ENCODE measurements at regions not wholly inside any gene's neighbourhood (a gene's known extent, or its start where the extent isn't known, plus 50 kb on each side); places are given as distances from the start of the nearest gene placed in this dataset.

- no peaks in the 10 kb centered on the region for H4K20me1 ChIP-seq (ENCODE audit: insufficient read depth, low read length)
- TF ChIP-seq HMGA1 (CRISPR knock-in tag; conservative IDR thresholded peaks at IDR 0.05) (no peak), HMG20B (CRISPR knock-in tag; conservative IDR thresholded peaks at IDR 0.05) (no peak), MZF1 (CRISPR knock-in tag; IDR thresholded peaks at IDR 0.05; ENCODE audit: borderline replicate concordance) (no peak), ZNF136 (CRISPR knock-in tag; IDR thresholded peaks at IDR 0.05; ENCODE audit: low read depth) (no peak), ZNF335 (CRISPR knock-in tag; IDR thresholded peaks at IDR 0.05) (no peak), RXRB (CRISPR knock-in tag; IDR thresholded peaks at IDR 0.05; ENCODE audit: borderline replicate concordance) (no peak), ATF7 (IDR thresholded peaks at IDR 0.05) (no peak), ATF7 (CRISPR knock-in tag; IDR thresholded peaks at IDR 0.05) (no peak), SRY (CRISPR knock-in tag; IDR thresholded peaks at IDR 0.05) (no peak), ZBTB8A (CRISPR knock-in tag; IDR thresholded peaks at IDR 0.05; ENCODE audit: borderline replicate concordance, low read depth) (no peak)
- no peaks in the 10 kb centered on the region for H3K4me1 ChIP-seq (ENCODE audit: insufficient read depth, low read length)
- intact Hi-C loops (cut with micrococcal nuclease; ENCODE audit: unreplicated experiment) = no loop called here
- H3K27ac ChIP-seq (ENCODE audit: extremely low read length, insufficient read depth, low read length) = no peak overlapping the region
- no peak overlapping the region for H3K4me3 ChIP-seq (replicated peaks in 1 of 3; ENCODE audit: insufficient read depth in 1 of 3, low read depth in 2 of 3, low read length in 3 of 3)
- no peak overlapping the region for H3K9ac ChIP-seq (ENCODE audit: insufficient read depth, low read depth, low read length)
- DNase-seq (ENCODE audit: low spot score) = no peak
- in situ Hi-C loops (cut with HindIII; ENCODE audit: extremely low pct_ligation_motif_present, low pct_unique_long_range_greater_than_20kb) = no loop called here
- WGBS (ENCODE audit: low lambda C conversion rate) = 0% methylated on average over 3 of the region's 3 CpGs
- no peaks in the 10 kb centered on the region for H3K27me3 ChIP-seq (ENCODE audit: control insufficient read depth in 1 of 2, insufficient read depth in 2 of 2, low read length in 2 of 2)
- no peaks in the 10 kb centered on the region for H3K36me3 ChIP-seq (replicated peaks in 1 of 2; ENCODE audit: control insufficient read depth in 1 of 2, insufficient read depth in 2 of 2, low read length in 2 of 2)
- FAIRE-seq = no peak
- POLR2A ChIA-PET = no interaction called here
- ATAC-seq = no peak
- H3K79me2 ChIP-seq (ENCODE audit: insufficient read depth, low read length) = no peaks in the 10 kb centered on the region
- no peak overlapping the region for H2AFZ ChIP-seq (ENCODE audit: low read length)
- CTCF ChIA-PET (ENCODE audit: low intra/inter-chr PET ratio, low total read pairs) = no interaction called here
- peaks cover 50% of the 10 kb centered on the region; the same call in 1 of the 2 replicates for H3K9me3 ChIP-seq (ENCODE audit: low read length)
- no peak overlapping the region for H3K4me2 ChIP-seq (ENCODE audit: low read depth, low read length)
- BruUV-seq (replicated peaks) = no TSS peak
Observed at GRCh38 chrX:82342531-82342930, 1140.6 kb downstream of the SH3BGRL start.

- H3K36me3 ChIP-seq (replicated peaks in 1 of 2; ENCODE audit: control insufficient read depth in 1 of 2, insufficient read depth in 2 of 2, low read length in 2 of 2) = no peaks in the 10 kb centered on the region
- no peak overlapping the region for H3K4me3 ChIP-seq (replicated peaks in 1 of 3; ENCODE audit: insufficient read depth in 1 of 3, low read depth in 2 of 3, low read length in 3 of 3)
- WGBS (ENCODE audit: low lambda C conversion rate) = 0% methylated on average over 1 of the region's 5 CpGs
- peaks cover 32% of the 10 kb centered on the region for H3K9me3 ChIP-seq (ENCODE audit: low read length)
- intact Hi-C loops (cut with micrococcal nuclease; ENCODE audit: unreplicated experiment) = no loop called here
- FAIRE-seq (no peak), DNase-seq (ENCODE audit: low spot score) (no peak), ATAC-seq (no peak)
- H3K27me3 ChIP-seq (ENCODE audit: control insufficient read depth in 1 of 2, insufficient read depth in 2 of 2, low read length in 2 of 2) = no peaks in the 10 kb centered on the region
- no peak overlapping the region for H2AFZ ChIP-seq (ENCODE audit: low read length)
- H3K27ac ChIP-seq (ENCODE audit: extremely low read length, insufficient read depth, low read length) = no peak overlapping the region
- H4K20me1 ChIP-seq (ENCODE audit: insufficient read depth, low read length) = no peaks in the 10 kb centered on the region
- ChIA-PET CTCF (ENCODE audit: low intra/inter-chr PET ratio, low total read pairs) (no interaction called here), POLR2A (no interaction called here)
- no peaks in the 10 kb centered on the region for H3K79me2 ChIP-seq (ENCODE audit: insufficient read depth, low read length)
- no peak overlapping the region for H3K9ac ChIP-seq (ENCODE audit: insufficient read depth, low read depth, low read length)
- H3K4me1 ChIP-seq (ENCODE audit: insufficient read depth, low read length) = no peaks in the 10 kb centered on the region
- in situ Hi-C loops (cut with HindIII; ENCODE audit: extremely low pct_ligation_motif_present, low pct_unique_long_range_greater_than_20kb) = no loop called here
- no peak overlapping the region for H3K4me2 ChIP-seq (ENCODE audit: low read depth, low read length)
- no peak for TF ChIP-seq ETV5 (CRISPR knock-in tag; IDR thresholded peaks at IDR 0.05; ENCODE audit: borderline replicate concordance)
- TF ChIP-seq SUZ12 (IDR thresholded peaks at IDR 0.05; ENCODE audit: low read depth, low read length) = no peak
- TF ChIP-seq RFX5 (IDR thresholded peaks at IDR 0.05; ENCODE audit: low read depth, low read length) = no peak
- no peak for TF ChIP-seq ZNF615 (CRISPR knock-in tag; IDR thresholded peaks at IDR 0.05; ENCODE audit: borderline replicate concordance)
- no TSS peak for BruUV-seq (replicated peaks)
Observed at GRCh38 chrX:82362550-82362949, 1145.5 kb upstream of the POU3F4 start.
